ENCODE measurements at regions not wholly inside any gene's neighbourhood (a gene's known extent, or its start where the extent isn't known, plus 50 kb on each side); places are given as distances from the start of the nearest gene placed in this dataset.
"Not testable (repeated sequence)": the region's sequence is repeated elsewhere in the genome, so short reads cannot be mapped to it uniquely, and the experiment has no call there.

GRCh38 chr10:125423569-125423968 lies 259.4 kb downstream of the TEX36 start:
- Histone ChIP-seq H3K4me3 (no peak overlapping the region), H3K27ac (no peak overlapping the region), H3K4me1 (replicated peaks in 1 of 2) (no peaks in the 10 kb centered on the region)
- ATAC-seq (replicated peaks in 6 of 8): no peak
- in situ Hi-C loops (cut with MboI; ENCODE audit: low pct_unique_long_range_greater_than_20kb in 2 of 9, low sequenced_read_pairs in 9 of 9, unreplicated experiment in 9 of 9): no loop called here
- 10 to 80% (median 50%) methylated on average over 1 to 7 of the region's 9 CpGs; no CpG with 5 or more reads in 3 of the 10 experiments for WGBS, 10 experiments

DNA sequence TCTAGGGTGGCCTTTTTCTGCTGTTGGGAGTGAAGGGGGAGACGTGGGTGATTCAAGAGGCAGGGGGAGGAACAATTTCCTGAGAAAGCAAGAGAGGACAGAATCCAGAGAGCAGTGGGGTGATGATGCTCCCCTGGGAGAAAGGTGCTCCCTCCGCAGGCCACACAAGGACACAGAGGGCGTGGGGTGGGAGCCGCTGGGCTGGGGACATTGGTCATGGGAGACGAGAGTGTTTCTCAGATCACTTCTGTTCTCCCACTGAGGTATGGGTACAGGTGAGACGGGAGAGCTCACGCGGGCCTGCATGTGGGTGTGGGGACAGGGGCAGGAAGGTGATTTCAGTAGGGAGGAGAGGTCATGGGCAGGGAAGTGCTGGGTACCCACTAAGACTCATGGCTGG lies 259.5 kb upstream of the CTBP2 start:
- H3K27ac ChIP-seq: no peak overlapping the region
- no peaks in the 10 kb centered on the region for H3K4me1 ChIP-seq (replicated peaks in 1 of 2)
- 7 to 80% (median 30%) methylated on average over 1 to 3 of the region's 8 CpGs; no CpG with 5 or more reads in 6 of the 10 experiments for WGBS, 10 experiments
- in situ Hi-C loops (cut with MboI; ENCODE audit: low pct_unique_long_range_greater_than_20kb in 2 of 9, low sequenced_read_pairs in 9 of 9, unreplicated experiment in 9 of 9): no loop called here
- H3K4me3 ChIP-seq: no peak overlapping the region
- no peak for ATAC-seq (replicated peaks in 6 of 8)

DNA sequence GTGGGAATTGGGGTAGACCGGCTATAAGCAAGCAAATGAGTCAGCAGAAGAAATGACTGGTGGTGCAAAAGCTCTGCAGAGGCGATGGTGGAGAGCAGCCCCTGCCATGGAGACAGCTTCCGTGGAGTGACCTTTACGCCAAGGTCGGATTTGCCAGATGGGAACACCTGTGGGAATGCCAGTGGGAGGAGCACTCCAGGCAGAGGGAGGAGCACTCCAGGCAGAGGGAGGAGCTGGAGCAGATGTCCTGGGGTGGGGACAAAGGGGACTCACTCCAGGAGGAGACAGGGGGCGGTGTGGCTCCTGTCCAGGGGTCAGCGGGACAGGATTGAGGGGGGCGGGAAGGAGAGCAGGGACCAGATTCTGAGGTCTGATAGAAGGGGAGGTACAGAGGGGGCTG lies 258.8 kb upstream of the CTBP2 start:
- Histone ChIP-seq H3K4me1 (replicated peaks in 1 of 2) (no peaks in the 10 kb centered on the region), H3K27ac (no peak overlapping the region), H3K4me3 (no peak overlapping the region)
- no peak for ATAC-seq (replicated peaks in 6 of 8)
- 40 to 67% (median 45%) methylated on average over 1 to 6 of the region's 8 CpGs; no CpG with 5 or more reads in 4 of the 10 experiments for WGBS, 10 experiments
- in situ Hi-C loops (cut with MboI; ENCODE audit: low pct_unique_long_range_greater_than_20kb in 2 of 9, low sequenced_read_pairs in 9 of 9, unreplicated experiment in 9 of 9): no loop called here

DNA sequence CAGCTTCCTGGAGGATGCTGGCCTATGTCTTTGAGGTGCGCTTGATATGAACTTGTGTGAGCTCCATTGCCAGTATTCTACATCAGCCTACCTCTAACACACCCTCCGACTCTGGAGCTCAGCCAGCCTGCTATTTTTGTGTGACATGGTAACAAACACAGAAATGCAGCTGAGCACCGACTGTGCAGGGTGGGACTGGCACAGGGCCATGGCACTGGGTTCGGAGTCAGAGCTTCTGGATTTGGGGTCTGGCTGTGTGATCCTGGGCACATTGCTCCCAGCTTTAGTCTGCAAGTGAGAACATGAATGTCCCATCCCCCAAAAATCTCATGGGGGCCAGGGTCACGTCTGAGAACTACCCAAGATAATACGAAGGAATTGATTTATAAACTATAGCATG lies 257.2 kb upstream of the CTBP2 start:
- no peak overlapping the region for H3K27ac ChIP-seq
- in situ Hi-C loops (cut with MboI; ENCODE audit: low pct_unique_long_range_greater_than_20kb in 2 of 9, low sequenced_read_pairs in 9 of 9, unreplicated experiment in 9 of 9): no loop called here
- 0 to 100% (median 75%) methylated on average over 1 to 3 of the region's 6 CpGs; no CpG with 5 or more reads in 5 of the 10 experiments for WGBS, 10 experiments
- no peak for ATAC-seq (replicated peaks in 6 of 8)
- no peaks in the 10 kb centered on the region for H3K4me1 ChIP-seq (replicated peaks in 1 of 2)
- no peak overlapping the region for H3K4me3 ChIP-seq

DNA sequence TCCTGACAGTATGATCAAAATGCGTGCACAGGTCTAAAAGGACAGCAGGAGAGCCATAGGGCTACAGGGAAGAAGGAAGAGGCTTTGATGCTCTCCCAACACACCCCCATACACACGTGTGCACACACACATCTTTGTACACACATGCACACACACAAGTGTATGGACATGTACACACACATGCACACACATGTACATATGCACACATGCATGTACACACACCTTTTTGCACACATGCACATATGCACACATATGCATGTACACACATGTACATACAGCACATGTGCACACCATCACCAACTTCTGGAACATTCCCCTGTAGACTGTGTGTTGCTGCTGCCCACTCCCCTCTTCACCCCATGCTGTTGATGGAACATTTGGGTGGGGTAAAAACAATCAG lies 255.6 kb upstream of the CTBP2 start:
- Histone ChIP-seq H3K4me3 (no peak overlapping the region), H3K27ac (no peak overlapping the region), H3K4me1 (replicated peaks in 1 of 2) (no peaks in the 10 kb centered on the region)
- 50 to 100% (median 79%) methylated on average over 1 to 2 of the region's 2 CpGs; no CpG with 5 or more reads in 4 of the 10 experiments for WGBS, 10 experiments
- in situ Hi-C loops (cut with MboI; ENCODE audit: low pct_unique_long_range_greater_than_20kb in 2 of 9, low sequenced_read_pairs in 9 of 9, unreplicated experiment in 9 of 9): no loop called here
- ATAC-seq (replicated peaks in 6 of 8): no peak

DNA sequence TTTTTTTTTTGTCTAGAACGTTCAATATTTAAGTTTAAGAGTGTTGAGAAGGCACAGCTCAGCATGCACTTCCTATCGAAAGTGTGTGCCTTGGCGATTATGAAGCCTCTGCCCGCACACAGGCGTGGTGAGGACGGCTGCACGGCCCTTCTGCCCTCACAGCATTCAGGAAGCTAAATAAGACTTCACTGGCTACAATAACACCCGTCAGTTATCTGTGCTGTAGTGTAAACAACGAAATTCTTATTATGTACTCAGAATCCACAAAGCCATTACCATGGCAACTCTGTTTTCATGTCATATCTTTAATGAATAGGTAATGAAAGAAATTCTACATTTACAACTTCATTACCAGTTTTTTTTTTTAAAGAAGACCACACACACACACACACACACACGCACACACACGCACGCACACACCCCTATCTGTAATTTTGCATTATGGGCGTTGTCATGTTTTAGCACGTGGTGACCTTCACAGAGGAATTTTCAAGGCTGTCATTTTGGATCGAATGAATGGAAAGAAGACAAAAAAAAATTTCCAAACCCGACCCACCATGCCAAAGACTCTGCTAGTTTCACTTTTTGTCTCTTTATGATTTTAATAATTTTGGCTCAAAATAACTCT lies 254.8 kb upstream of the CTBP2 start:
- in situ Hi-C loops (cut with MboI; ENCODE audit: low pct_unique_long_range_greater_than_20kb in 2 of 9, low sequenced_read_pairs in 9 of 9, unreplicated experiment in 9 of 9): no loop called here
- H3K4me3 ChIP-seq: no peak overlapping the region
- no peaks in the 10 kb centered on the region for H3K4me1 ChIP-seq (replicated peaks in 1 of 2)
- no peak overlapping the region for H3K27ac ChIP-seq
- 20 to 81% (median 68%) methylated on average over 5 to 16 of the region's 16 CpGs; no CpG with 5 or more reads in 1 of the 10 experiments for WGBS, 10 experiments
- ATAC-seq (replicated peaks in 6 of 8): peak in 3 of 8 experiments; percentile 38 to 78 (median 69)

GRCh38 chr10:125411724-125412123 lies 251.4 kb upstream of the CTBP2 start:
- ATAC-seq (replicated peaks in 6 of 8): no peak
- Histone ChIP-seq H3K4me1 (replicated peaks in 1 of 2) (no peaks in the 10 kb centered on the region), H3K4me3 (no peak overlapping the region), H3K27ac (no peak overlapping the region)
- WGBS, 10 experiments: 0 to 70% (median 44%) methylated on average over 1 to 2 of the region's 2 CpGs; no CpG with 5 or more reads in 1 of the 10 experiments
- in situ Hi-C loops (cut with MboI; ENCODE audit: low pct_unique_long_range_greater_than_20kb in 2 of 9, low sequenced_read_pairs in 9 of 9, unreplicated experiment in 9 of 9): no loop called here

- Histone ChIP-seq H3K4me3 (no peak overlapping the region), H3K27ac (no peak overlapping the region), H3K4me1 (replicated peaks in 1 of 2) (no peaks in the 10 kb centered on the region)
- no peak for ATAC-seq (replicated peaks in 6 of 8)
- in situ Hi-C loops (cut with MboI; ENCODE audit: low pct_unique_long_range_greater_than_20kb in 2 of 9, low sequenced_read_pairs in 9 of 9, unreplicated experiment in 9 of 9): no loop called here
- WGBS, 10 experiments: 10 to 80% (median 57%) methylated on average over 1 to 5 of the region's 5 CpGs; no CpG with 5 or more reads in 2 of the 10 experiments
Measured at GRCh38 chr10:125409756-125410155, 249.4 kb upstream of the CTBP2 start.

- Histone ChIP-seq H3K4me3 (no peak overlapping the region), H3K27ac (no peak overlapping the region), H3K4me1 (replicated peaks in 1 of 2) (no peaks in the 10 kb centered on the region)
- 100% methylated on average over 1 of the region's 1 CpG; no CpG with 5 or more reads in 8 of the 10 experiments for WGBS, 10 experiments
- ATAC-seq (replicated peaks in 6 of 8): no peak
- in situ Hi-C loops (cut with MboI; ENCODE audit: low pct_unique_long_range_greater_than_20kb in 2 of 9, low sequenced_read_pairs in 9 of 9, unreplicated experiment in 9 of 9): no loop called here
Measured at GRCh38 chr10:125407557-125407956, 247.2 kb upstream of the CTBP2 start.

DNA sequence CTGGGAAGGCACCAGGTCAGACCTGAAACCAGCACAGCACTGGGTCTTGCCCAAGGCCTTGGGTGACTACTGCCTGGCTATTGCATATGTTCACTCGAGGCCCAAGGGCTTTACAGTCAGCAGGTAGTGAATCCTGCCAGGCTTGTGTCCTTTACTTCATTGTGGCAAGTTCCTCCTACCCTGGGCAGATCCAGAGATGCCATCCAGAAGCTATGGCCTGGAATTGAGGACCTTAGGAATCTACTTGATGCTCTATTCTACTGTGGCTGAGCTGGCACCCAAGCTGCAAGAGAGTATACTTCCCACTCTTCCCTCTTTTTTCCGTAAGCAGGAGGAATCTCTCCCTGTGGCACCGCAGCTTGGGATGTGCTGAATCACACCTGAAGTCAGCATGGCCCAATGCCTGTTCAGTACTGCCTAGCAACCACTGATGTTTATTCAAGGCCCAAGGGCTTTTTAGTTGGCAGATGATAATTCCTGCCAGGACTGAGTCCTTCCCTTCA lies 246.7 kb upstream of the CTBP2 start:
- WGBS, 10 experiments: 0 to 92% (median 60%) methylated on average over 1 to 2 of the region's 3 CpGs; no CpG with 5 or more reads in 5 of the 10 experiments
- Histone ChIP-seq H3K27ac (no peak overlapping the region), H3K4me1 (replicated peaks in 1 of 2) (no peaks in the 10 kb centered on the region), H3K4me3 (no peak overlapping the region)
- in situ Hi-C loops (cut with MboI; ENCODE audit: low pct_unique_long_range_greater_than_20kb in 2 of 9, low sequenced_read_pairs in 9 of 9, unreplicated experiment in 9 of 9): no loop called here
- peak in 4 of 8 experiments; percentile 22 to 88 (median 69) for ATAC-seq (replicated peaks in 6 of 8)

GRCh38 chr10:125404902-125405301 lies 244.5 kb upstream of the CTBP2 start:
- in situ Hi-C loops (cut with MboI; ENCODE audit: low pct_unique_long_range_greater_than_20kb in 2 of 9, low sequenced_read_pairs in 9 of 9, unreplicated experiment in 9 of 9); H3K27ac ChIP-seq; H3K4me3 ChIP-seq; H3K4me1 ChIP-seq (replicated peaks in 1 of 2); ATAC-seq (replicated peaks in 6 of 8): not testable (repeated sequence)

- Histone ChIP-seq H3K4me3 (no peak overlapping the region), H3K27ac (no peak overlapping the region), H3K4me1 (replicated peaks in 1 of 2) (peaks cover 13 to 16% of the 10 kb centered on the region in 2 donors)
- WGBS, 10 experiments: 31 to 100% (median 88%) methylated on average over 1 to 2 of the region's 2 CpGs; no CpG with 5 or more reads in 1 of the 10 experiments
- ATAC-seq (replicated peaks in 6 of 8): no peak
- in situ Hi-C loops (cut with MboI; ENCODE audit: low pct_unique_long_range_greater_than_20kb in 2 of 9, low sequenced_read_pairs in 9 of 9, unreplicated experiment in 9 of 9): no loop called here
Measured at GRCh38 chr10:125401462-125401861, 241.1 kb upstream of the CTBP2 start.

DNA sequence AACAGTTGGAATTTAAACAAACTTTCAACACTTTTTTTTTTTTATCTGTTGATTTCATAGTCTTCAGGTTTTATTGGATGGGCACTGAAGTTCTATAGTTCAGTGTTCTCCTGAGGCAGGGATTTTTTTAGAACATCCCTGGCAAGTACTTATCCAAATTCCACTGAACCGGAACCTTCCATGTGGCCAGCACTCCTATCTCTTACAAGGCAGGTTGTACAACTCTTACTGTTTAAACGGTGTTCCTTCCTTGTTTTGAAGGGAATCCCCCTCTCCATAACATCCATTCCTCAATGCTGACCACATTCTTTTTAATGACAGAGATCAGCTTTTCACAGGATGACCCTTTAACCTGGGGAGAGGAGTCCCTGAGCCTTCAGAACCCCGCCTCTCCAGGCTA lies 238.9 kb upstream of the CTBP2 start:
- in situ Hi-C loops (cut with MboI; ENCODE audit: low pct_unique_long_range_greater_than_20kb in 2 of 9, low sequenced_read_pairs in 9 of 9, unreplicated experiment in 9 of 9): no loop called here
- ATAC-seq (replicated peaks in 6 of 8): no peak
- Histone ChIP-seq H3K27ac (no peak overlapping the region), H3K4me3 (no peak overlapping the region), H3K4me1 (replicated peaks in 1 of 2) (peaks cover 13 to 16% of the 10 kb centered on the region in 2 donors)
- WGBS, 10 experiments: 36 to 100% (median 79%) methylated on average over 1 to 3 of the region's 3 CpGs; no CpG with 5 or more reads in 1 of the 10 experiments

- H3K4me3 ChIP-seq: no peak overlapping the region
- WGBS, 10 experiments: 0 to 83% (median 72%) methylated on average over 1 to 3 of the region's 3 CpGs; no CpG with 5 or more reads in 1 of the 10 experiments
- ATAC-seq (replicated peaks in 6 of 8): no peak
- peaks cover 13 to 21% of the 10 kb centered on the region in 2 donors for H3K4me1 ChIP-seq (replicated peaks in 1 of 2)
- H3K27ac ChIP-seq: no peak overlapping the region
- in situ Hi-C loops (cut with MboI; ENCODE audit: low pct_unique_long_range_greater_than_20kb in 2 of 9, low sequenced_read_pairs in 9 of 9, unreplicated experiment in 9 of 9): no loop called here
Measured at GRCh38 chr10:125398270-125398669, 237.9 kb upstream of the CTBP2 start.
